MM.1S (cell line): ENCODE measurements at regions not wholly inside any gene's neighbourhood (a gene's known extent, or its start where the extent isn't known, plus 50 kb on each side); places are given as distances from the start of the nearest gene placed in this dataset.

Experiments used
- DNase-seq: peaks from one replicate; pipeline ENCODE4 v3.0.0-alpha.2; 2015
- H2AFZ ChIP-seq: fragments of 300-600 bp; sonication (generic); 2 replicates; pipeline ENCODE4 v1.6.0; 2016; ENCODE audit warnings: antibody characterized with exemption, low read length
- H3F3A ChIP-seq: fragments of 300-600 bp; sonication (generic); 2 replicates; pipeline ENCODE4 v1.6.1; 2016; ENCODE audit warnings: mild to moderate bottlenecking, antibody characterized with exemption, low read length, moderate library complexity, mixed read lengths; ENCODE audit not compliant: insufficient read depth
- H3K27ac ChIP-seq: fragments of 300-600 bp; sonication (generic); 2 replicates; pipeline ENCODE4 v1.5.1; 2016; ENCODE audit warnings: mild to moderate bottlenecking, low read length
- H3K27me3 ChIP-seq: fragments of 300-600 bp; sonication (generic); replicated peaks from 2 replicates; pipeline ENCODE4 v1.6.0; 2016; ENCODE audit warnings: low read length; ENCODE audit not compliant: insufficient read depth
- H3K36me3 ChIP-seq: fragments of 300-600 bp; sonication (generic); replicated peaks from 2 replicates; pipeline ENCODE4 v1.6.1; 2016; ENCODE audit warnings: mild to moderate bottlenecking, low read length, mixed read lengths; ENCODE audit not compliant: insufficient read depth
- H3K4me1 ChIP-seq: fragments of 300-600 bp; sonication (generic); 2 replicates; pipeline ENCODE4 v1.6.1; 2016; ENCODE audit warnings: low read length, mixed read lengths
- H3K4me2 ChIP-seq: fragments of 300-600 bp; sonication (generic); 2 replicates; pipeline ENCODE4 v1.6.0; 2016; ENCODE audit warnings: low read depth, low read length
- H3K4me3 ChIP-seq: fragments of 300-600 bp; sonication (generic); 2 replicates; pipeline ENCODE4 v1.5.1; 2016; ENCODE audit warnings: low read length, mixed read lengths
- H3K79me2 ChIP-seq: fragments of 300-600 bp; sonication (generic); 2 replicates; pipeline ENCODE4 v1.6.1; 2016; ENCODE audit warnings: mixed run types, low read length, mixed read lengths
- H3K9ac ChIP-seq: fragments of 300-600 bp; sonication (generic); 2 replicates; pipeline ENCODE4 v1.6.1; 2016; ENCODE audit warnings: low read length, mixed read lengths
- H3K9me2 ChIP-seq: fragments of 300-600 bp; sonication (generic); replicated peaks from 2 replicates; pipeline ENCODE4 v1.6.1; 2016; ENCODE audit warnings: mild to moderate bottlenecking, low read length, mixed read lengths; ENCODE audit not compliant: insufficient read depth
- H3K9me3 ChIP-seq: fragments of 300-600 bp; sonication (generic); replicated peaks from 2 replicates; pipeline ENCODE4 v1.6.1; 2016; ENCODE audit warnings: mild to moderate bottlenecking, low read length, mixed read lengths; ENCODE audit not compliant: insufficient read depth
- H4K20me1 ChIP-seq: fragments of 300-600 bp; sonication (generic); 2 replicates; pipeline ENCODE4 v1.6.1; 2016; ENCODE audit warnings: mild to moderate bottlenecking, low read length, moderate library complexity, mixed read lengths; ENCODE audit not compliant: insufficient read depth
- CTCF ChIP-seq: fragments of 300-600 bp; sonication (generic); IDR thresholded peaks from 2 replicates; pipeline ENCODE4 v1.5.1; 2016; ENCODE audit warnings: antibody characterized with exemption, low read length, mixed read lengths
- EZH2 ChIP-seq: fragments of 300-600 bp; sonication (generic); optimal IDR thresholded peaks from 2 replicates; pipeline ENCODE3; 2017; ENCODE audit warnings: low read depth, mild to moderate bottlenecking, antibody characterized with exemption, low read length, mixed read lengths
- EZH2phosphoT487 ChIP-seq: fragments of 300-600 bp; sonication (generic); IDR thresholded peaks from 2 replicates; pipeline ENCODE4 v1.6.1; 2018; ENCODE audit warnings: antibody characterized with exemption, low read length

DNA sequence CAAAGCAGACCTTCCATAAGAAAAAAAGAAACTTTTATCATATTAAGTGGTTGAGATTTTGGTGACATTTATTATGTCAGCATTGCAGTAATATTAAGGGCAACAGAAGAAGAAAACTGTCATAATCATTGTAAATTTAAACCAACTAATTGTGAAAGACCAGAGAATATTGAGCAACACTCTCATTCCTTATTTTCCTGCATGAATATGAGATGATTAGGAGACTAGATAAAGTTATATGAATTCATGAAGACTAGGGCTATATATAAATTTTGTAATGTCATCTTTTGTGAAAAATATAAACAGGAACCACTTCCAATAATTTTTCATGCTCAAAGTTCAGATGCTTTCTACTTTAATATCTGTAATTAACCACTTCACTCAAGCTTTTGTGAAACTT is 974.5 kb upstream of the CDH10 start:
- Histone ChIP-seq H3K79me2 (no peaks in the 10 kb centered on the region), H3K36me3 (no peaks in the 10 kb centered on the region), H3K9me2 (no peaks in the 10 kb centered on the region), H3K27me3 (no peaks in the 10 kb centered on the region), H4K20me1 (no peaks in the 10 kb centered on the region), H3K4me1 (no peaks in the 10 kb centered on the region), H3K27ac (no peak overlapping the region), H3F3A (no peaks in the 10 kb centered on the region), H3K9me3 (no peaks in the 10 kb centered on the region), H3K4me3 (no peak overlapping the region), H2AFZ (no peak overlapping the region), H3K4me2 (no peak overlapping the region), H3K9ac (no peak overlapping the region)
- DNase-seq, result no peak
- no peak for TF ChIP-seq EZH2
- no peak for TF ChIP-seq CTCF
- TF ChIP-seq EZH2phosphoT487, result no peak

DNA sequence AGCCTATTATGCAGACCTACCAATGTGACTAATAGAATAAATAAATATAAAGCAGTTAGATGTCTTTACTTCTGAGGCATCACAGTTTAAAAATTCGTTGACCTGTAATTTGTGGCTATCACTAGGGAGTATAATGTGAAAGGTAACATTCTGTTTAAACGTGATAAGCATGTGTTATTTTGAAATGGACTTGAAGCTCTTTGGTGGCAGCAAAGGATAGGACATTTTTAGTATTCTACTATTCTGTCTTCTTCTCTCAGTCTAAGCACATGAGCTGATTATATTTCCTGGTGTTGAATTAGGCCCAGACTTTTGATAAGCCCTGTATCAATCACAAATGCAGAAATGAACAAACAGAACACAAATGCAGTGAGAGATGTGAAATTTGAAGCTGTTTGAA is 974.0 kb upstream of the CDH10 start:
- Histone ChIP-seq H3F3A (no peaks in the 10 kb centered on the region), H3K36me3 (no peaks in the 10 kb centered on the region), H3K9me2 (no peaks in the 10 kb centered on the region), H4K20me1 (no peaks in the 10 kb centered on the region), H3K79me2 (no peaks in the 10 kb centered on the region), H3K27ac (no peak overlapping the region), H3K27me3 (no peaks in the 10 kb centered on the region), H3K9ac (no peak overlapping the region), H3K4me1 (no peaks in the 10 kb centered on the region), H2AFZ (no peak overlapping the region), H3K4me3 (no peak overlapping the region), H3K4me2 (no peak overlapping the region), H3K9me3 (no peaks in the 10 kb centered on the region)
- TF ChIP-seq EZH2phosphoT487 (no peak), EZH2 (no peak), CTCF (no peak)
- DNase-seq, result no peak

GRCh38 chr5:25614466-25614865 is 969.7 kb upstream of the CDH10 start:
- Histone ChIP-seq H3K4me2 (no peak overlapping the region), H3K9me3 (no peaks in the 10 kb centered on the region), H4K20me1 (no peaks in the 10 kb centered on the region), H3F3A (no peaks in the 10 kb centered on the region), H3K9ac (no peak overlapping the region), H3K36me3 (no peaks in the 10 kb centered on the region), H3K9me2 (no peaks in the 10 kb centered on the region), H3K4me3 (no peak overlapping the region), H3K4me1 (no peaks in the 10 kb centered on the region), H3K27me3 (no peaks in the 10 kb centered on the region), H3K79me2 (no peaks in the 10 kb centered on the region), H3K27ac (no peak overlapping the region), H2AFZ (no peak overlapping the region)
- TF ChIP-seq CTCF, result no peak
- no peak for TF ChIP-seq EZH2phosphoT487
- TF ChIP-seq EZH2, result no peak
- DNase-seq, result no peak

DNA sequence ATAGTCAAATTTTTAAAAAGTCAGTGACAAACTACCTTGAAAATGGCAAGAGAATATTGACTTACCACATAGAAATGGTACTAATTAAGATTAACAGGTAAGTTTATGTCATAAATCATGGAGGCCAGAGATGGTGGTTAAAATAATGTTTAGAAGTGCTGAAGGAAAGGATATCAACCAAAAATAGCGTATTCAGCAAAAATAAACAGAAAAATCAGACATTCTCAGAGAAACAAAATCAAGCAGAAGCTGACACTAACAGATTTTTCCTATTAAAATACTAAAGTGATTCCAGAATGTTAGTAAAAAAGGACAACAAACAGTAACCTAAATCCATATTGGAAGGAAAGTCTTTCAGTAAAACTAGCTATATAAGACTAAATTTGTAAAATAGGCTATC is 959.9 kb upstream of the CDH10 start:
- no peak for DNase-seq
- Histone ChIP-seq H3K9me2 (no peaks in the 10 kb centered on the region), H3K27ac (no peak overlapping the region), H3K9ac (no peak overlapping the region), H3K36me3 (no peaks in the 10 kb centered on the region), H3K4me1 (no peaks in the 10 kb centered on the region), H3F3A (no peaks in the 10 kb centered on the region), H2AFZ (no peak overlapping the region), H3K27me3 (no peaks in the 10 kb centered on the region), H3K79me2 (no peaks in the 10 kb centered on the region), H3K4me2 (no peak overlapping the region), H3K9me3 (no peaks in the 10 kb centered on the region), H4K20me1 (no peaks in the 10 kb centered on the region), H3K4me3 (no peak overlapping the region)
- TF ChIP-seq CTCF (no peak), EZH2phosphoT487 (no peak), EZH2 (no peak)
